GM20431 (cell line): ENCODE measurements at regions not wholly inside any gene's neighbourhood (a gene's known extent, or its start where the extent isn't known, plus 50 kb on each side); places are given as distances from the start of the nearest gene placed in this dataset.

Experiments used
- in situ Hi-C: fragments of 300-500 bp; cut with MseI, MboI; formaldehyde crosslinking; loops from one replicate; pipeline ENCODE4 v1.15.0; 2020; ENCODE audit warnings: low sequenced_read_pairs; ENCODE audit not compliant: unreplicated experiment

- in situ Hi-C loops = no loop called here
Observed at GRCh38 chr20:60888771-60889170, 363.3 kb upstream of the CDH4 start.

GRCh38 chr20:60892095-60892813 is 359.8 kb upstream of the CDH4 start:
- in situ Hi-C loops = no loop called here

GRCh38 chr20:60894091-60894490 is 358.0 kb upstream of the CDH4 start:
- in situ Hi-C loops = no loop called here

- in situ Hi-C loops = no loop called here
Observed at GRCh38 chr20:60895363-60896079, 356.5 kb upstream of the CDH4 start.

GRCh38 chr20:60897976-60898375 is 354.1 kb upstream of the CDH4 start:
- in situ Hi-C loops = no loop called here

- in situ Hi-C loops = no loop called here
Observed at GRCh38 chr20:60899320-60899719, 352.7 kb upstream of the CDH4 start.

GRCh38 chr20:60900618-60901017 is 351.4 kb upstream of the CDH4 start:
- in situ Hi-C loops = no loop called here

GRCh38 chr20:60901831-60902230 is 350.2 kb upstream of the CDH4 start:
- in situ Hi-C loops = no loop called here

- in situ Hi-C loops = no loop called here
Observed at GRCh38 chr20:60903325-60903971, 348.6 kb upstream of the CDH4 start.

- in situ Hi-C loops = no loop called here
Observed at GRCh38 chr20:60904730-60905129, 347.3 kb upstream of the CDH4 start.

GRCh38 chr20:60905919-60906318 is 346.1 kb upstream of the CDH4 start:
- in situ Hi-C loops = no loop called here

GRCh38 chr20:60906555-60906954 is 345.5 kb upstream of the CDH4 start:
- in situ Hi-C loops = no loop called here

- in situ Hi-C loops = no loop called here
Observed at GRCh38 chr20:60913298-60913697, 338.8 kb upstream of the CDH4 start.

- in situ Hi-C loops = no loop called here
Observed at GRCh38 chr20:60921022-60921622, 330.9 kb upstream of the CDH4 start.

- in situ Hi-C loops = no loop called here
Observed at GRCh38 chr20:60926831-60927230, 325.2 kb upstream of the CDH4 start.

- in situ Hi-C loops = no loop called here
Observed at GRCh38 chr20:60928341-60928740, 323.7 kb upstream of the CDH4 start.

GRCh38 chr20:60930023-60930790 is 321.9 kb upstream of the CDH4 start:
- in situ Hi-C loops = no loop called here

- in situ Hi-C loops = no loop called here
Observed at GRCh38 chr20:60931696-60932095, 320.4 kb upstream of the CDH4 start.

GRCh38 chr20:60934724-60935123 is 317.3 kb upstream of the CDH4 start:
- in situ Hi-C loops = no loop called here

GRCh38 chr20:60935971-60936370 is 316.1 kb upstream of the CDH4 start:
- in situ Hi-C loops = no loop called here
